ENCODE measurements at regions not wholly inside any gene's neighbourhood (a gene's known extent, or its start where the extent isn't known, plus 50 kb on each side); places are given as distances from the start of the nearest gene placed in this dataset.

GRCh38 chr6:6798448-6798860, 209.9 kb downstream of the LY86 start:
- ChIA-PET CTCF (no interaction called here), POLR2A (no interaction called here)
- no peak for TF ChIP-seq FOXA1 (IDR thresholded peaks at IDR 0.05)
- no peak for TF ChIP-seq LEF1 (IDR thresholded peaks at IDR 0.05; ENCODE audit: borderline replicate concordance)
- TF ChIP-seq L3MBTL2 (conservative IDR thresholded peaks at IDR 0.05), result no peak
- no peak for TF ChIP-seq ELF4 (IDR thresholded peaks at IDR 0.05)
- no peak for TF ChIP-seq FOXK2 (IDR thresholded peaks at IDR 0.05)
- no peak for DNase-seq (ENCODE audit: extremely low spot score)

- DNase-seq (ENCODE audit: extremely low spot score), result no peak
- ChIA-PET POLR2A (no interaction called here), CTCF (no interaction called here)
- TF ChIP-seq ARNT (IDR thresholded peaks at IDR 0.05), result no peak
- TF ChIP-seq TARDBP (IDR thresholded peaks at IDR 0.05), result no peak
- TF ChIP-seq CTBP1 (IDR thresholded peaks at IDR 0.05; ENCODE audit: borderline replicate concordance), result no peak
- no peak for TF ChIP-seq SP1 (IDR thresholded peaks at IDR 0.05)
- no peak for TF ChIP-seq PKNOX1 (IDR thresholded peaks at IDR 0.05)
- TF ChIP-seq FOXK2 (IDR thresholded peaks at IDR 0.05), result no peak
- no peak for TF ChIP-seq L3MBTL2 (conservative IDR thresholded peaks at IDR 0.05)
- TF ChIP-seq FOXA1 (IDR thresholded peaks at IDR 0.05), result no peak
- no peak for TF ChIP-seq SUZ12 (IDR thresholded peaks at IDR 0.05)
- no peak for TF ChIP-seq ZNF384 (IDR thresholded peaks at IDR 0.05)
Observed at GRCh38 chr6:6801005-6801335, 212.4 kb downstream of the LY86 start.

GRCh38 chr6:6801635-6802218, 213.2 kb downstream of the LY86 start:
- ChIA-PET CTCF (no interaction called here), POLR2A (no interaction called here)
- no peak for TF ChIP-seq BHLHE40 (IDR thresholded peaks at IDR 0.05; ENCODE audit: borderline replicate concordance)
- TF ChIP-seq SUZ12 (IDR thresholded peaks at IDR 0.05), result no peak
- TF ChIP-seq TARDBP (IDR thresholded peaks at IDR 0.05), result no peak
- TF ChIP-seq FOXM1 (IDR thresholded peaks at IDR 0.05; ENCODE audit: borderline replicate concordance), result no peak
- TF ChIP-seq FOXK2 (IDR thresholded peaks at IDR 0.05), result no peak
- no peak for TF ChIP-seq LEF1 (IDR thresholded peaks at IDR 0.05; ENCODE audit: borderline replicate concordance)
- TF ChIP-seq CTBP1 (IDR thresholded peaks at IDR 0.05; ENCODE audit: borderline replicate concordance), result no peak
- no peak for TF ChIP-seq L3MBTL2 (conservative IDR thresholded peaks at IDR 0.05)
- TF ChIP-seq SP1 (IDR thresholded peaks at IDR 0.05), result no peak
- no peak for TF ChIP-seq PKNOX1 (IDR thresholded peaks at IDR 0.05)
- no peak for TF ChIP-seq ARNT (IDR thresholded peaks at IDR 0.05)
- no peak for TF ChIP-seq NFRKB (IDR thresholded peaks at IDR 0.05)
- TF ChIP-seq ELF4 (IDR thresholded peaks at IDR 0.05), result no peak
- TF ChIP-seq HDGF (IDR thresholded peaks at IDR 0.05; ENCODE audit: borderline replicate concordance), result no peak
- TF ChIP-seq FOXA1 (IDR thresholded peaks at IDR 0.05), result no peak
- TF ChIP-seq ZNF384 (IDR thresholded peaks at IDR 0.05), result no peak
- no peak for DNase-seq (ENCODE audit: extremely low spot score)

GRCh38 chr6:6803180-6803977, 214.9 kb downstream of the LY86 start:
- ChIA-PET CTCF (no interaction called here), POLR2A (no interaction called here)
- no peak for DNase-seq (ENCODE audit: extremely low spot score)
- TF ChIP-seq TARDBP (IDR thresholded peaks at IDR 0.05) (no peak), SP1 (IDR thresholded peaks at IDR 0.05) (no peak), FOXA1 (IDR thresholded peaks at IDR 0.05) (no peak), BHLHE40 (IDR thresholded peaks at IDR 0.05; ENCODE audit: borderline replicate concordance) (no peak), NFRKB (IDR thresholded peaks at IDR 0.05) (no peak), ZNF384 (IDR thresholded peaks at IDR 0.05) (no peak), CTBP1 (IDR thresholded peaks at IDR 0.05; ENCODE audit: borderline replicate concordance) (no peak), SUZ12 (IDR thresholded peaks at IDR 0.05) (no peak), FOXK2 (IDR thresholded peaks at IDR 0.05) (no peak)

GRCh38 chr6:6804843-6805615, 216.5 kb downstream of the LY86 start:
- ChIA-PET CTCF (no interaction called here), POLR2A (no interaction called here)
- TF ChIP-seq SUZ12 (IDR thresholded peaks at IDR 0.05) (no peak), PKNOX1 (IDR thresholded peaks at IDR 0.05) (no peak), FOXK2 (IDR thresholded peaks at IDR 0.05) (no peak), FOXA1 (IDR thresholded peaks at IDR 0.05) (no peak), FOXM1 (IDR thresholded peaks at IDR 0.05; ENCODE audit: borderline replicate concordance) (no peak), L3MBTL2 (conservative IDR thresholded peaks at IDR 0.05) (no peak), CTBP1 (IDR thresholded peaks at IDR 0.05; ENCODE audit: borderline replicate concordance) (no peak), NFRKB (IDR thresholded peaks at IDR 0.05) (no peak)
- no peak for DNase-seq (ENCODE audit: extremely low spot score)

GRCh38 chr6:6806844-6807518, 218.5 kb downstream of the LY86 start:
- POLR2A ChIA-PET, result no interaction called here
- no peak for TF ChIP-seq ELF4 (IDR thresholded peaks at IDR 0.05)
- TF ChIP-seq BHLHE40 (IDR thresholded peaks at IDR 0.05; ENCODE audit: borderline replicate concordance), result no peak
- no peak for TF ChIP-seq SUZ12 (IDR thresholded peaks at IDR 0.05)
- CTCF ChIA-PET, result no interaction called here
- DNase-seq (ENCODE audit: extremely low spot score), result no peak

All from HEK293T (cell line).